HCT116 (cell line): ENCODE measurements at regions not wholly inside any gene's neighbourhood (a gene's known extent, or its start where the extent isn't known, plus 50 kb on each side); places are given as distances from the start of the nearest gene placed in this dataset.

Experiments used
- ATAC-seq: fragments of 200-7000 bp; cut with Tn5 transposase; 2 replicates; pipeline ENCODE4 v1.9.1; 2020; ENCODE audit warnings: mild to moderate bottlenecking, moderate library complexity
- BruUV-seq: library from RNA; stranded (reverse); fragments of 400-500 nt; replicated peaks from 2 replicates; lab custom pipeline; 2021; lab: Mats Ljungman, UMichigan
- CTCF ChIA-PET: fragments of 300-600 bp; sonication (Branson Sonifier 250); formaldehyde crosslinking; loops from one replicate; lab custom pipeline; 2021; ENCODE audit warnings: antibody characterized with exemption; lab: Charles Lee
- POLR2A ChIA-PET: fragments of 300-600, 350-600 bp; sonication (Branson Sonifier 250); formaldehyde crosslinking; loops from one replicate; lab custom pipeline; 2021; ENCODE audit warnings: antibody characterized with exemption; lab: Charles Lee
- RAD21 ChIA-PET, 2 experiments: fragments of 300-600 bp; sonication (Branson Sonifier 250); formaldehyde crosslinking; loops; one replicate each; lab custom pipeline; 2023; ENCODE audit warnings: low total read pairs in 2 of 2; ENCODE audit not compliant: uncharacterized antibody in 2 of 2, unreplicated experiment in 2 of 2, low non-redundant PET in 1 of 2; lab: Charles Lee
- DNase-seq: peaks from one replicate; pipeline ENCODE4 v3.0.0-alpha.2; 2010; ENCODE audit warnings: low read depth, low spot score
- H2AFZ ChIP-seq: fragments of 200-600 bp; shearing (Covaris generic), sonication (generic); 2 replicates; pipeline ENCODE4 v1.6.1; 2017; ENCODE audit warnings: low read depth, mixed run types, mixed read lengths, antibody characterized with exemption, low read length; ENCODE audit not compliant: poor library complexity, severe bottlenecking
- H3K27ac ChIP-seq: 2 replicates; pipeline ENCODE4 v1.5.1; 2012; ENCODE audit warnings: low read depth, low read length
- H3K27me3 ChIP-seq: fragments of 200-600 bp; sonication (generic); 2 replicates; pipeline ENCODE4 v1.6.1; 2016; ENCODE audit warnings: mixed run types, low read length, mixed read lengths; ENCODE audit not compliant: insufficient read depth
- H3K36me3 ChIP-seq, 2 experiments: fragments of 200-500 bp in 1 of 2; fragments of 200-600 bp in 1 of 2; sonication (Bioruptor generic) in 1 of 2; sonication (generic) in 1 of 2; 2 replicates each; pipeline versions ENCODE4 v1.5.1 to v1.6.1; 2014 to 2016; ENCODE audit warnings: low read length in 2 of 2, inconsistent platforms in 1 of 2, mixed read lengths in 1 of 2, mixed run types in 1 of 2; ENCODE audit not compliant: insufficient read depth in 2 of 2, control insufficient read depth in 1 of 2
- H3K4me1 ChIP-seq, 2 experiments: fragments of 200-600 bp in 1 of 2; sonication (generic) in 1 of 2; 2 replicates each; pipeline versions ENCODE4 v1.5.1 to v1.6.1; 2012 to 2017; ENCODE audit warnings: low read length in 2 of 2, inconsistent platforms in 1 of 2, mild to moderate bottlenecking in 1 of 2, mixed read lengths in 1 of 2, mixed run types in 1 of 2, moderate library complexity in 1 of 2; ENCODE audit not compliant: insufficient read depth in 2 of 2, control insufficient read depth in 1 of 2
- H3K4me2 ChIP-seq: fragments of 200-600 bp; sonication (generic); 2 replicates; pipeline ENCODE4 v1.6.1; 2017; ENCODE audit warnings: mixed run types, low read length, mixed read lengths
- H3K4me3 ChIP-seq, 2 experiments: fragments of 200-600 bp in 1 of 2; sonication (generic) in 1 of 2; replicated peaks in 1 of 2; 2 replicates each; pipeline ENCODE4 v1.5.1; 2011 to 2016; ENCODE audit warnings: low read length in 2 of 2, control low read depth in 1 of 2, low read depth in 1 of 2, mild to moderate bottlenecking in 1 of 2, mixed read lengths in 1 of 2, mixed run types in 1 of 2
- H3K79me2 ChIP-seq: fragments of 200-600 bp; sonication (generic); 2 replicates; pipeline ENCODE4 v1.6.1; 2017; ENCODE audit warnings: mild to moderate bottlenecking, mixed run types, low read length, moderate library complexity, mixed read lengths; ENCODE audit not compliant: insufficient read depth
- H3K9ac ChIP-seq: fragments of 200-600 bp; sonication (generic); 2 replicates; pipeline ENCODE4 v1.6.1; 2016; ENCODE audit warnings: low read length, mixed read lengths
- H3K9me2 ChIP-seq: fragments of 200-600 bp; sonication (generic), shearing (Covaris generic); 2 replicates; pipeline ENCODE4 v1.6.1; 2017; ENCODE audit warnings: mixed run types, mild to moderate bottlenecking, moderate library complexity; ENCODE audit not compliant: insufficient read depth
- H3K9me3 ChIP-seq, 2 experiments: fragments of 200-500 bp in 1 of 2; fragments of 200-600 bp in 1 of 2; sonication (Bioruptor generic) in 1 of 2; sonication (generic) in 1 of 2; 2 replicates each; pipeline ENCODE4 v1.6.1; 2014 to 2017; ENCODE audit warnings: low read length in 2 of 2, mixed read lengths in 2 of 2, inconsistent platforms in 1 of 2, low read depth in 1 of 2, mild to moderate bottlenecking in 1 of 2, mixed run types in 1 of 2, moderate library complexity in 1 of 2; ENCODE audit not compliant: control insufficient read depth in 1 of 2, insufficient read depth in 1 of 2
- H4K20me1 ChIP-seq: fragments of 200-600 bp; sonication (generic), shearing (Covaris generic); 2 replicates; pipeline ENCODE4 v1.6.1; 2017; ENCODE audit warnings: mixed run types, mild to moderate bottlenecking, moderate library complexity; ENCODE audit not compliant: insufficient read depth
- ATF3 ChIP-seq: IDR thresholded peaks from 2 replicates; pipeline ENCODE4 v1.6.1; 2012
- CEBPB ChIP-seq: IDR thresholded peaks from 2 replicates; pipeline ENCODE4 v1.6.1; 2012; ENCODE audit warnings: low read depth
- EGR1 ChIP-seq: IDR thresholded peaks from 2 replicates; pipeline ENCODE4 v1.6.1; 2012; ENCODE audit warnings: low read depth
- EZH2 ChIP-seq: fragments of 200-600 bp; sonication (generic); IDR thresholded peaks from 2 replicates; pipeline ENCODE4 v1.6.1; 2017; ENCODE audit warnings: antibody characterized with exemption, mixed run types
- POLR2A ChIP-seq: IDR thresholded peaks from 2 replicates; pipeline ENCODE4 v1.7.0; 2011; ENCODE audit warnings: borderline replicate concordance; ENCODE audit not compliant: insufficient read depth, insufficient read length; ENCODE audit errors: extremely low read depth
- POLR2AphosphoS5 ChIP-seq: IDR thresholded peaks from 2 replicates; pipeline ENCODE4 v1.6.1; 2011; ENCODE audit warnings: mild to moderate bottlenecking, low read depth, low read length, moderate library complexity
- SP1 ChIP-seq: IDR thresholded peaks from 2 replicates; pipeline ENCODE4 v1.6.1; 2012; ENCODE audit warnings: low read depth
- SRF ChIP-seq: IDR thresholded peaks from 2 replicates; pipeline ENCODE4 v1.6.1; 2012; ENCODE audit warnings: low read depth
- ZBTB33 ChIP-seq: IDR thresholded peaks from 2 replicates; pipeline ENCODE4 v1.6.1; 2011; ENCODE audit warnings: mild to moderate bottlenecking, low read length, moderate library complexity; ENCODE audit not compliant: insufficient replicate concordance; ENCODE audit errors: extremely low read depth
- ZNF274 ChIP-seq: fragments of 200-500 bp; sonication (Bioruptor generic); IDR thresholded peaks from 2 replicates; pipeline ENCODE4 v1.6.1; 2014; ENCODE audit warnings: mild to moderate bottlenecking, low read depth, low read length, inconsistent platforms
- intact Hi-C: fragments of 100-400 bp; cut with micrococcal nuclease; formaldehyde crosslinking; loops from 2 replicates; pipeline ENCODE4 v1.10.0; 2022
- TF ChIP-seq, protein P1 (sequence below): IDR thresholded peaks from 2 replicates; pipeline ENCODE4 v1.6.1; 2012

GRCh38 chr4:121246698-121247097 lies 82.6 kb upstream of the TNIP3 start:
- Histone ChIP-seq H3K27ac (no peak overlapping the region), H3K36me3 (no peaks in the 10 kb centered on the region)
- no peak for DNase-seq
- TF ChIP-seq EZH2: no peak
- no peak for TF ChIP-seq POLR2A
- no peak for TF ChIP-seq SP1
- no peak for TF ChIP-seq EGR1
- TF ChIP-seq POLR2AphosphoS5: no peak
- TF ChIP-seq, protein P1, sequence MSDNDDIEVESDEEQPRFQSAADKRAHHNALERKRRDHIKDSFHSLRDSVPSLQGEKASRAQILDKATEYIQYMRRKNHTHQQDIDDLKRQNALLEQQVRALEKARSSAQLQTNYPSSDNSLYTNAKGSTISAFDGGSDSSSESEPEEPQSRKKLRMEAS: no peak
- TF ChIP-seq ZBTB33: no peak
- TF ChIP-seq SRF: no peak
- TF ChIP-seq ATF3: no peak
- TF ChIP-seq ZNF274: no peak
- no peak for TF ChIP-seq CEBPB
- TF ChIP-seq, all 23 proteins: peak for 0
- Histone ChIP-seq H3K79me2 (no peaks in the 10 kb centered on the region), H3K4me3 (no peak overlapping the region), H3K4me2 (no peak overlapping the region), H4K20me1 (no peaks in the 10 kb centered on the region), H3K9me3 (no peaks in the 10 kb centered on the region), H3K9ac (no peak overlapping the region), H3K4me1 (no peaks in the 10 kb centered on the region), H2AFZ (no peak overlapping the region), H3K27me3 (no peaks in the 10 kb centered on the region), H3K9me2 (no peaks in the 10 kb centered on the region)
- intact Hi-C loops: no loop called here
- ChIA-PET RAD21 (no interaction called here), POLR2A (no interaction called here), CTCF (no interaction called here)
- no TSS peak for BruUV-seq
- no peak for ATAC-seq
